Femur (tissue), 1 donor: ENCODE measurements at regions not wholly inside any gene's neighbourhood (a gene's known extent, or its start where the extent isn't known, plus 50 kb on each side); places are given as distances from the start of the nearest gene placed in this dataset.
"Not testable (repeated sequence)": the region's sequence is repeated elsewhere in the genome, so short reads cannot be mapped to it uniquely, and the experiment has no call there.

Source experiments
- DNase-seq: peaks from one replicate; pipeline ENCODE4 v3.0.0-alpha.2; 2017

DNA sequence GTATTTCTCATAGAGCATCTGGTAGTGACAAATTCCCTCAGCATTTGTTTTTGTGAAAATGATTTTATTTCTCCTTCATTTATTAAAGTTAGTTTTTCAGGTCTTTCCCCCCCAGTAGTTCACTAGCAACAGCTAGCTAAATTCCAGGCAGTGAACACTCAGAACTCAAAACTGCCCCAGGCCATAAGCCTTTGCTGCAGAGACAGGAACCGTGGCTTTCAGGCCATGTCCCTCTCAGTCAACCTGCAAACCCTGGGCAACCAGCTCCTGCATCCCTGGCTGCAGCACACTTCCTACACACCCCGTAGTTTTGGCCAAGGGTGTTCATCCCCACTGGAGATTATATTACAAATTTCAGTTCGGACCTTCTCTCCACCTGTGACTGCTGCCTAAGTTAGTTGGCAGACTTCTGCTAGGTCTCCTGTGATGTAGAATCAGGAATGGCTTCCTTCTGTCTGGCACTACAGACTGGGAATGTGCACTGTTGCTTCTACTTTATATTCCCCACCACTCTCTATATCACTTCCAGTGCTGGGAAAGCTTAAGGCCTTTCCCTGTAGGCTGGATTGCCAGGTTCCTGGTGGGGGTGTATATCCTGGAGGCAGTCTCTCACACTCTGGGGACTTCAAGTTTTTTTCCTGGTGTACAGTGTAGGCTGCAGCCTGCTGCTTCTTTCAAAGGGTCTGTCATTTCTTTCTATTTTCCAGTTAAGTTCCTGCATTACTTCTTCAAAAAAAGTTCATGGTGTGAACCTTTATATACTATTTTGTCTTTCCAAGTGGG, 924.4 kb upstream of the LRFN5 start:
- no peak for DNase-seq

DNA sequence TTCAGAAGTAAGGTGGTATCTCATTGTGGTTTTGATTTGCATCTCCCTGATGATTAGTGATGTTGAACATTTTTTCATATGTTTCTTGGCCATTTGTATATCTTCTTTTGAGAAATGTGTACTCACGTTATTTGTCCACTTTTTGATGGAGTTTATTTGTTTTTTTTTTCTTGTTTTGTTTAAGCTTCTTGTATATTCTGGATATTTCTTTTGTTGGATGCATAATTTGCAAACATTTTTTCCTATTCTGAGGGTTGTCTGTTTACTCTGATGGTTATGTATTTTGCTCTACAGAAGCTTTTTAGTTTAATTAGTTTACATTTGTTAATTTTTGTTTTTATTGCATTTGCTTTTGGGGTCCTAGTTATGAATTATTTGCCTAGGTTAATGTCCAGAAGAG, 927.4 kb upstream of the LRFN5 start:
- DNase-seq: no peak

DNA sequence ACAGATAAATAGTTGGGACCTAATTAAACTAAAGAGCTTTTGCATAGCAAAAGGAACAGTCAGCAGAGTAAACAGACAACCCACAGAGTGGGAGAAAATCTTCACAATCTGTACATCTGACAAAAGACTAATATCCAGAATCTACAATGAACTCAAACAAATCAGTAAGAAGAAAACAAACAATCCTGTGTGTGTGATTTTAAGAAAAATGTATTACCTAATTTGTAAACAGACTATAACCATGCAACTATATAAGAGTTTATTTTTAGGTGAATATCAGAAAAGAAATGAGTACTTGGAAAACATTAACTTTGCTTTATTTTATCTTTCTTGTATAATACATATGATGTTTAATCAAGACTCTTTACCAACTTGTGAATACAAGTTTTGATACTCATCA, 929.5 kb upstream of the LRFN5 start:
- not testable (repeated sequence) for DNase-seq

DNA sequence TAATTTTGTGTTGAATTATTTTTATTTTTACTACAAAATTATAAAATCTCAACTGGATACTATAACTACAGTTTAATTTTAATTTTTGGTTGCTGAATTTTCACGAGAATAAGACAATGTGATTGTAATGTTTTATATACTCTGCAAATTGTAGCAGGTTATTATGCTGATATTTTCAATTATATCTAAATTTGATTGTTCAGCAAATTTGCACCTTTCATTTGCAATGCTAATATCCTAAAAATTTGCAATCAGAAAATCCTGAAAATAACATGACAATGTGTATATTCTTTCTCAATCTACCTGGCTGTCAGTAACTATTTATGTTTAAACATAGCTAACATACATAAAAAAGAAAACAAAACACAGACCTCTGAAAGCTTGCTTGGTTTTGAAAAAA, 932.2 kb upstream of the LRFN5 start:
- DNase-seq: no peak

DNA sequence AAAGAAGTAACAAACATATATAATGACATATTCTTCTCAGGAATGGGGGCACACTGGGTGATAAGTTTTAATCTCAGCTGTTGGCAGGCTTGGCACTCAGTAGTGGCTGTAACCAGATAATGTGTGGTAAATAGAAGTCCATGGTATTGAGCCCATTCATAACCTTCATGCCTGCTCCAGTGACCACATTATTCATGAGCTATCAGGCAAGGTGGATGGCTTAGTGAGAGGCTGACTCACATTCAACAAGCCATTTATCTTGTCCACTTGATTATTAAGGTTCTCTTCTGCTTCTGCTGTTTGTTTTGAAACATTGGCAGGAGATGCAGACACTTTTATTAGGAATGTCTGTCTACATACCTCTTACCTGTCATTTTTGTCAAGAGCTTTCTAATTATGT, 950.4 kb upstream of the LRFN5 start:
- DNase-seq: no peak

DNA sequence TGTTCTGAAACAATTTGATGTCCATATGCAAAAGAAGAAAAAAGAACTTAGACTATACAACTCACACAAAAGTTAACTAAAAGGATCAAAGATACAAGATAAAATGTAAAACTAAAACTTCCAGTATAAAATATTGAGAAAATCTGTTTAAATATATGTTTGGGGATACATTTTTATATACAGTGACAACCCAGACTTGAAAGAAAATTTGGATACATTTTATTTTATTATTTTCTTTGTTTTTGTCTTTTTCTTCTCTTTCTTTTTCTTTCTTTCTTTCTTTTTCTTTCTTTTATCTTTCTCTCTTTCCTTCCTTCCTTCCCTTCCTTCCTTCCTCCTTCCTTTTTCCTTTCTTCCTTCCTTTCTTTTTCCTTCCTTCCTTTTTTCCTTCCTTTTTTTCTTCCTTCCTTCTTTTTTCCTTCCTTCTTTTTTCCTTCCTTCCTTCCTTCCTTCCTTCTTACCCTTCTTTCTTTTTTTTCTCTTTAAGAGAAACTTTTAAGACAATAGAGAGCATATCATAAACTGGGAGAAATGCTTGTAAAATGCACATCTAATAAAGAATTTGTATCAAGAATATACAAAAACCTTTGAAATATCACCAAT, 954.5 kb upstream of the LRFN5 start:
- no peak for DNase-seq

DNA sequence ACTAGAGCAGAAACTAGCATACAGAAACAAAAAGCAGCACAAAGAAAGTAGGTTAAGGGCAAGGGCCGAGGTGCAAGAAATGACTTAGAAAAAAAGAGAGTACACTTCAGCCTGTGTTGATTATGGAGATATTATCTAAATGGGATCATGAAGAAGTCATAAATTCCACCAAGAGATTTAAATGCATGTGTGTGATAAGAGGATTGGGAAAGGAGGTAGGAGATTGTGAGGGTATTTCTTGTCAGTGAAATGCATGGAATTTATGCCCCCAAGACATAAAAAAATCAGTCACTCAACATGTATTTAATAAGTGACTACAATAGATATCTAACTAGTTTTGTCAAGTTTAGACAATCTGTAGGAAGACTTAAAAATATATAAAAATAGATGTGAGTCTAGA, 976.2 kb upstream of the LRFN5 start:
- no peak for DNase-seq

DNA sequence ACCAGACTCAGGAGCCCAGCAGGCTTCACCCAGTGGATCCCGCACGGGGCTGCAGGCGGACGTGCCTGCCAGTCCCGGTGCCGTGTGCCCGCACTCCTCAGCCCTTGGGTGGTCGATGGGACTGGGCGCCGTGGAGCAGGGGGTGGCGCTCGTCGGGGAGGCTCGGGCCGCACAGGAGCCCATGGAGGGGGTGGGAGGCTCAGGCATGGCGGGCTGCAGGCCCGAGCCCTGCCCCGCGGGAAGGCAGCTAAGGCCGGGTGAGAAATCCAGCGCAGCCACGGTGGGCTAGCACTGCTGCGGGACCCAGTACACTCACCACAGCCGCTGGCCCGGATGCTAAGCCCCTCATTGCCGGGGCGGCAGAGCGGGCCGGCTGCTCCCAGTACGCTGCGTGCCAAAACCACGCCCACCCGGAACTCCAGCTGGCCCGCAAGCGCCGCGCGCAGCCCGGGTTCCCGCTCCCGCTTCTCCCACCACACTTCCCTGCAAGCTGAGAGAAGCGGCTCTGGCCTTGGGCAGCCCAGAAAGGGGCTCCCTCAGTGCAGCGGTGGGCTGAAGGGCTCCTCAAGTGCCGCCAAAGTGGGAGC, 977.0 kb upstream of the LRFN5 start:
- DNase-seq: not testable (repeated sequence)

DNA sequence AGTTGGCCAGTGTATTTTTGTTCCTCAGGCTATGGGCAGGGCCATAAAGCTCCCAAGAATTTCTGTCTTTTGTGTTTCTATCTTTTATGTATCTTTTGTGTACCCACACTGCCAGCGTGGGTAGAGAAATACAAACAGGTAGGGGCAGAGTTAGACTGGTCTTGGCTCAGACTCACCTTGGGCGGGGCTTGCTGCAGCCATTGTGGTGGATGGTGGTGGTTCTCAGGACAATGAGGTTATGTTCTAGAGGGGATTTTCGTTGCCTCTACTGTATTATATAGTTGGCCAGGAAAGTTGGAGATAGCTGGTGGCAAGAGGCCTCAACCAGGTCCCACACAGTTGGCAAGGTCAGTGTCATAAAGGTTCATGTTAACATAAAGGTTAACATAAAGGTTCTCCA, 977.5 kb upstream of the LRFN5 start:
- DNase-seq: no peak

DNA sequence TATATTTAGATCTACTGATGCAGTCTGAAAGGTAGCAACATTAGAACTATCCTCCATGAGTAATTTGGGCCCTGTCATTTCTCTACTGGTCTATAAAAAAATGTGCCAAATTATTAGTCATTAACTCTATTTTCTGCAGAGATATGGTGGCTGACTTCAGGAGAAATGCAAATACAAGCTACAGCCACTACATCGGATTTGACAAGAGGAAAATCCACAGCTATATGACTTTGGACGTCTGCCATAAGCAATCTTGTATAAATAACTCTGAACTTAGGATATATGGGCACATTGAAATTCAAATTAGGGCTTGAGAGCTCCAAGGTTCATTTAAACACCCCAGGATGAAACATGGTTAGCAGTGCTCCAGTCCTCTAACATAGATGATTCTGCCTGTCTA, 983.0 kb upstream of the LRFN5 start:
- DNase-seq: no peak

DNA sequence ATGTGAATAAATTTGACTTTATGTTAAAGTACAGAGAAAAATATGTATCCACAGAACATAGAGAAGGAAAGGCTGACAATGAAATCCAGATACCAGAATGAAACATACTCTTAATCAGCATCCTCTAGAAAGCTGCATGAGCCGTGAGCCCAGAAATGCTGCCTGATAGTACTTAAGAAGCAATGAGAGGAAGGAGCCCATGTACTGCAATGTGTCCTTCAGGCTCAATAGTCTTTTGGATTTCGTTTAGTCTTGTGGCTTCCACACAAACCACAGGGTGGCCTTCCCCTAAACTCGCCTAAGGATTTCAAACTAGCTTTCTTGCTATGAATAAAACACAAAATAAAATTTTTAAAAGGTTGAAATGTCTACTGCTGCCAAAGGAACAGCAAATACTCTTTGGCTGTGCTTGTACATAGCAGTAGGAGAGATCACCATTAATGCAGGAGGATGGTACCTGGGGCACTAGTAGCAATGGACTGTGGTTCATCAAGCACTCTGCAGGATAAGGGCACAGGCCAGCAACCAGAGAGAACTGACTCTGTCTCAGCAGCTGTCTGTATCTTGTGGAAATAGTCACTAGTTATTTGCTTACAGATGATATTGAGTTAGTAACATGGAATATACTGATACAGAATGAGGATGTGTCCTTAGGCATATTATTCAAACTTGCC, 988.3 kb upstream of the LRFN5 start:
- no peak for DNase-seq

DNA sequence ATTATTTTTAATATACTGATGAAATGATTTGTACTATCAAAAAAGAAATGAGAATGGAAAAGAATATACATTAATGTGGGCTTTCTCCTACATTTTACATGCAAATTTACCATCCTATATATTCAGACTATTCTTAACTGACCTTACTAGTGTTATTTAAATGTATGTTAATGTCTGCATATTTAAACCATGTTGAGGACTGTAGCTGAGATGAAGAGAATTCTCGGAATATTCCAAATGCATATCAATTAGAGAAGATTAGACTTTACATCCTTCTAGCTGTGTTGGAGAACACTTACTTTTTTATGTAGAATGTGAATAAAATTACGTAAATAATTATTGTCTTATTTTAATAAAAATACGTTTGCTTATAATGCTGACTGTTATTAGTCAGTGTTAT, 990.1 kb upstream of the LRFN5 start:
- DNase-seq: no peak

DNA sequence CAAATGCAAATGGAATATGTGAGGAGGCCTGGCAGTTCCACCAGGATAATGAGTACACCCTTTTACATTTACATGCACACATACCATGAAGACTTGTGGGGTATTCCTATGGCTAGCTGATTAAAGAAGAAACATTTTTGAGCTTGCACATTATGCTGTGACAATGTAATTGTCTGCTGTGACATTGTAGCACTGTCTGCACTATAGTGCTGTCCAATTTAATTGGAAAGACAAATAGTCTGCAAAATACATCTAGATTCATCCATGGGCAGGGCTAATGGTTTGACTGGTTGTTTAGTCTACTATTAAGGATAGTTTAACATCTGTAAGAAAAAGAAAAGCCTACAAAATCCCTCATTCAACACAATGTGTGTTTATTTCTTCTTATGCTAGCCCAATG, 1005.6 kb upstream of the LRFN5 start:
- DNase-seq: no peak

DNA sequence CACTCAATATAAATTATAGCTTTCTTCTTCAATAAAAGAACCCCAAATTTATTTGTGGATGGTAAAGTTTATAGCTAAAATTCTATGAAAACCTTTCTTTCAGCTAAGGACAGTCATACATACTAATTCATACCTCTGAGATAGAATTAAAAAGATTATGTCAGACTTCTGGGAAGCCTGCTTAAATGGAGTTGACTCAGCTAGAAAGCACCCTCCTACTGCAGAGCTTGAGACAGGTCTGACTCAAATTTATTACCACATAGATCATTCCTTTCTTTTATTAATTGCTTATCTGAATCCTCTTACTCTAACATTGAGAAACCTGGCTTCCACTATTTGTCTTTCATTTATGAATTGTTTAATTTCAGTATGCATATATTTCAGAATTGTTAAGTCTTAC, 1007.0 kb upstream of the LRFN5 start:
- DNase-seq: no peak

DNA sequence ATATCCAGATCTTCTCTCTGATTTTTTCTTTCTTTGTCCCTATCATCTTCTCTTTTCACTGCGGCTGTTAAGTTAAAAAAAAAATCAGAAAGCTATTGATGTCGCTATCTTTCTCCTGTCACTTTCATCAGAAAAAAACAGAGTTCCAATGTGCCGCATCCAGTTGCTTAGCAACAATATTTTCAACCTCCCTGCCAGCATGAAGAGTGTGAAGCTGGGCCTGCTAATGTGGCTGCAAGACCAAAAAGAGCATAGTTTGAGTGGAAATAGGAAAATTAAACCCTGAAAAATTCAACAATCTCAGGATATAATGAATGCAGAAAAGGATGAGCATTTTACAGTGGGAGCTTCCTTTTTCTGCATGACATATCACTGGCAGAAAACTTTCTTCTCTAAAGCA, 1025.4 kb upstream of the LRFN5 start:
- DNase-seq: no peak

DNA sequence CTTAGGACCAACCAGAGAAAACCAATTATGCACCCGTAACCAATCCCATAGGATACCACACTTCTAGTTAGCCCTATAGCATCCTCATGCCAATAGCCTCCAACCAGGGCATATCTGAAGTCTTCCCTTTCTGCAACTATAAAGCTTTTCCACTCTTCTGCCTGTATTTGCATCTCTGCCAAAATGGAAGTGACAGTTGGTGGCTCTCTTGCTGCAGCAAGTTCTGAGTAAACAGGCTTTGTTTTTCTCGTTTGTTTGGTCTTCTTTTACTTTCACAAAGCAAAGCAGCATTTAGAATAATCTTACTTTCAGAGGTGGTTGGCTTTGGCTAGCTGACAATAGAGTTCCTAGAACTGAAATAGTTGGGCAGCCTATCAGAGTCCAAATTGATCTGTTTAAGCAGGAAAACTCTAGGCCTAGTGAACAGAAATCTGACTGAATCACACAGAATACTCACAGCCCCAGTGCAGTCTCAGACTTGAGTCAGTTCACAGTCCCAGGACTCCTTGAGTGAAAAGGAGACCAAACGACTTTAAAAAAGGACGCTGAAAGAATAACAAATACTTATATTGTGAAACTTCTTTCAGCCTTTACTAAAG, 1029.7 kb upstream of the LRFN5 start:
- no peak for DNase-seq

DNA sequence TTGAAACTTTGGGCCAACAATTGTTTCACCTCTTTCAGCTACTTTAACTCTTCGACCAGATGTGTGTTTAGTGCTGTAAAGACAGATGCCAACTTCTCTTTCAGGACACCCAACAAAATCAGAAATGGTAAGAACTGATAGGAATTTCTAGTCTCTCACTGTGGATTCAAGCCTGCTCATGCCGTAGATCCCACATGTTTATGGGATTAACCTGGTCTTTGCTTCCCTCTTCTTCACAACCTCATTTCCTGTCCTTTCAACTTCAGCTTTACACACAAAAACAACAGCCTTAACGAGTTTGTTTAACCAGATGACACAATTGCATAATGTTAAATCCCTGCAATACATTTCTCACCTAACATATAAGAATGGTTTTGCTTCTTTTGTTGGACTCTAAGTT, 1031.9 kb upstream of the LRFN5 start:
- no peak for DNase-seq

DNA sequence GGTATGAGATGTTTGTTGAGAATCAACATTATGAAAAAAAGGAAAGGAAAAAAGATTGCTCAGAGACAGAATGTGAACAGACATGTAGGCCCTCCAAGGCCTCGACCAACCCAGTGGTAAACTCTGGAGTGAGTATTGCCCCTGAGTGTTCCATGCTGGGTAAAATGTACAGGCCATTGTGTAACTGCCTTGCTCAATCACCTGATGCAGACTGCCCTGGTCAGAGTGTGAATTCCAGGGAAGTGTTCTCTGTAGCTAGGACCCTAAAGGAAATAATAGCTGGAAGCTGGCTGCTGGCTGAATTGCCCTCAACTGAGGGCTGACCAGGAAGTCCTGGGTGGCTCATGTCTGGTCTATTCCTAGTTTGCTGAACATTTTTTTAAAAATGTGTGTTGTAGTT, 1081.4 kb upstream of the LRFN5 start:
- DNase-seq: no peak

DNA sequence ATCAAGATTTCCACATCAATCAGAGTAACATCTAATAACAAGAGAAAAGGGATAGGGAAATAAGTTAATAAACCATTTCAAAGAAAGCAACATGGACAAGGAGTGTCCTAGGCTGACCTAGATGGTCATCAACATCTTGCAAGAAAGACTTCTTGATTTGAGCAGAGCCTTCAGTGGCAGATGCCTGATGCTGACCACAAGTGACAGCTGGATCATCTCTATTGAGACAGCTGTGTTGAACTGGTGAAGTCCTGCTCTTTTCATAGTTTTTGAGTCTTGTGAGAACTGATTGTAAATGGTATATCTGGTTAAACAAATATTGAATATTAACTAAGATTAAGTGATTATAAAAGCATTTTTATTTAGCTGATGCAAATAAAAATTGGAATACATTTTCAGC, 1083.6 kb upstream of the LRFN5 start:
- DNase-seq: no peak

DNA sequence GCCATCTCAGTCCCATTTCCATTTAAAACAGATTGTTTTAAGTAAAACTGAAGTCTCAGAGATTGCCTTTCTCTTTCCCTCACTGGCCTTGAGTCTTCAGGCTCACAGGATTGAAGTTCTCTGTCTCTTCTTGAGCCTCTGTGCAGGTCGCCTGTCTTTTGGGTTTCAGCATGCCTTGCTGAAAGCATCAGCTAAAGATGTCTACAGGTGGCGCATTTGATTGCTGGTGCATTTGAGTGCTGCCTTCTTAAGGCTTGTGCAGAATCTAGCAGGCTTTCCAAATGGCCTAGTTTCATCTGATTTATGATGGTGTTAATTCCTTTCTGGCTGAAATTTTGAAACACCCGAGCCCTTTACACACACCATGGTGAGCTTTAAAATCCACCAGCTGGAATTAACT, 1062.2 kb upstream of the FBXO33 start:
- DNase-seq: no peak

DNA sequence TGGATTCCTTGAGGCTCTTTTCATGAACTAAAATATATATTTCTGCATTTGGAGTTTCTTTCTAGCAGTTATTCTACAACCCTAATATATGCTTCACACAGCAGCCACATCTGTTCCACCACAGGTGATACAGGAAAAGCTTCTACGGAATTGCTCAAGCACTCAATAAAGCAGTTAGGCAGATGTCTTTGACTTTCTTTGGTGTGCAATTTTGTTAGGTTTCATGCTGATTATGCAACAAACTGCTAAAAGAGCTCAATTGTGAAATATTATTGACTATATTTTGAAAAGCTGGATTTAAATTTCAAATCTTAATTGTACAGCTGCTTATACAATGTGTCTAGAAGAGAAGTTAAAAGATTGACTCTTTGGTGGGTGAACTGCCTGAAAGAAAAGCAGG, 1055.6 kb upstream of the FBXO33 start:
- DNase-seq: no peak

DNA sequence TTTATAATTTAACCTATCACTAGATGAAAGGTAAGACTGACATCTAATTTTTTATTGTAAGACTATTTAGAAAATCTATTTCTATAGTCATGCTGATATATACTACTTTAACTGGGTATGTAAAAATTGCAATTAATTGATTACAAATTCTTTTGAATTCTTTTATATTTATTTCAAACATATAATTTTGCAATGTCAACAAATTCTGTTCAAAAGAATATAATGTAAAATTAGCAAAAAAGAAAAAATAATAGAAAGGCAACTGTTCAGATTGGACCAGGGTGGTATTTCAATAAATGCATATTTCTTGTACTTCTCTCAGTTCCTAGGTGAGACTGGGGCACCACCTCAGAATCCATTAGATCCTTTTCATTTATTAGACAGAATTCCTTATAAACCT, 1053.5 kb upstream of the FBXO33 start:
- DNase-seq: no peak

DNA sequence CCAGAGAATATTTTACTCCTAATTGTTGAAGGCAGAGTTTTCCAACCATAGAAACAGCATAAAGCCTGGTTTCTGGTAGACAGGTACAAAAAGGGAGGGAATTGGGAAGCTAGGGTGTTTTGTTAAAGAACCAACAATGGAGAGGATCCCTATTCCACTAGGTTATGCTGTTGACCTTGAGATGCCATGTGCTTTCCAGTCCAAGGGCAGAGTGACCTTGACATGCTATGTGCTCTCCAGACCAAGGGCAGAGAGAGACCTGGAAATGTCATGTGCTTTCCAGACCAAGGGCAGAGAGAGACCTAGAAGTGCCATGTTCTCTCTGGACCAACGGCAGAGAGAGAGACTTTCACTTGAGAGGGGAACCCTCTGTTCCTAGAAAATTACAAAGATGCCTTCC, 1043.8 kb upstream of the FBXO33 start:
- no peak for DNase-seq

DNA sequence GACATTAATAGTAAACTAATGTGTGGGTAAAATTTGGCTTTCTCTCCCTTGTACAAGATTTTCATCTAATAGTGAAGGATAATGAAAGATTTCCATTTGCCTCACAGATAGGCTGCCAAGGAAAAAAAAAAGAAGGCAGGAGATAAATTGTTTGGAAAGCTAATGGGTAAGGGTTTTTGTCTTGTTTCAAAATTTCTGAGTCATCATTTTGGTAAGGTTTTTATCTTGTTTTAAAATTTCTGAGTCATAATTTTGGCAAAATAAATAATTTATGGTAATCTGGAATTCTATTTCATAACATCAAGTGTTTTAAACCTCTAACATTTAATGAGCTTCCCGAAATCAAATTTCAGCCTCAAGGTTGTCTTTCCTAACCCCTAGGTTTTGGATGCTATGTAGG, 1035.7 kb upstream of the FBXO33 start:
- no peak for DNase-seq
